ENCODE measurements at regions not wholly inside any gene's neighbourhood (a gene's known extent, or its start where the extent isn't known, plus 50 kb on each side); places are given as distances from the start of the nearest gene placed in this dataset.

DNA sequence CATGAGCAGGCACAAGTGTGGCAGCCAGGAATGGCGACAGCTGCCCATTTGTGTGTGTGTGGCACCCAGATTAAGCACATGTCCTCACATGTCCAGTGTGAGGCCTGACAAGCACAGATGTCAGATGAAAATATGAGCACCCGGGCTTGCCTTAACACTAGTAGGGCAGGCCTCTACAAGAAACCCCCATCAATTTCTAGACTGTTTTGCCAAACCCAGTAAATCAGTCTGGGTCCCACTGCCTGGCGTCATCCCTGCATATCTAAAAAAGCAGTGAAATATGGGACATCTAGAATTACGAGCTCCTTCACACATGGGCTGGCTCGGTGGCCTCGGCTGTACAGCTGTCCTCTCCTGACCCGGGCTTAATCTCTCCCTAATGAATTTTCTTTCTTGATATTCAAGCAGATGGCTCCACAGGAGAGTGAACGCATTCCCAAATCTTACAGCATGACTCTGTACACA is 432.7 kb downstream of the FOXO1 start:
- DNase-seq: no peak

DNA sequence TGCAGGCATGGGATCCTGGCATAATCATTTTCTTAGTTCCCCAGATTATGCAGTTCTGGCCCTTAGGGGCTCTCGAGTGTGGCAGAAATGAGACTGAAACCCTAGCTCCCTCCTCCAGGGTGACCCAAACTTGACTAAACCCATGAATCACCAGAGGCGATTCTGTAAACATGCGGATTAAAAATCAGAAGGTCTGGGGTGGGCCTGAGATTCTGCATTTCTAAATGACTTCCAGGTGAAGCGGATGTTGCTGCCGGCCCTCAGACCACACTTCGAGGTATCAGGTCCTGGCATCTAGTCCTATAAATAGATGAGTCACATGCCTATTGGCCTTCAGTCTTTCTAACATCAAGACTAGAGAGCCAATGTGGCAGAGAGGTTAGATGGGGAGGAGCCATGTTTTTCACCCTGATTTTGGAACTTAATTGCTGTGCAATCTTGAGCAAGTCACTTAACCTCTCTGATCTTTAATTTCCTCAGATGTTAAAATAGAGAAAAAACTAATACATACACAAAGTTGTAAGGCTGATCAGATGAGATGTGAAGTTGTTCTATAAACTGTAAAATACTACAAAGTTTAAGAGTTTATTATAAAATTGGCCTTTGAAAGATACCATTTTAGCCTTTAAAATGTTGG is 431.2 kb downstream of the FOXO1 start:
- DNase-seq: no peak

DNA sequence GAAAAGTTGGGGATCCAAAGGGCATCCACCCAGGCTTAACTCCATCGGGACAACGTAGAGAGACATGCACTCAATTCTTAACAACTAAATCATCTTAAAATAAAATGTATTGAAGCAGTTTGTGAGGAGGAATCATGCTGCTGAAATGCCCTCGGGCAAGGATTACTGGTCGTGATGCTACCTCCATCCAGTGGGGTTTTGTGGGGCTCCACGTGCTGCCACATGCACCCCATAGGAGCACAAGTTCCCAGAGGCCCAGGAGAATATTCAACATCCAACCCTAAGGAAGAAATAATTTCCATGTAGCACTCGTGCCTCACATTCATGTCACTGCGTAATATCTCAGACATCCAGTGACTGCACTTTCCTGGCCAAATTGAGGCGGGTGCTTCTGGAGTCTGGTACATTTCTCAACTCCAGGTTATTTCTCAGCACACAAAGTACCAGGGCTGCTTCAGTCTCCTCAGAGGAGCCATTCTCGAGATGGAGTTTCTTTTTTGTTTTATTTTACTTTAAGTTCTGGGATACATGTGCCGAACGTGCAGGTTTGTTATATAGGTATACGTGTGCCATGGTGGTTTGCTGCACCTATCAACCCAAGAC is 429.8 kb downstream of the FOXO1 start:
- no peak for DNase-seq

DNA sequence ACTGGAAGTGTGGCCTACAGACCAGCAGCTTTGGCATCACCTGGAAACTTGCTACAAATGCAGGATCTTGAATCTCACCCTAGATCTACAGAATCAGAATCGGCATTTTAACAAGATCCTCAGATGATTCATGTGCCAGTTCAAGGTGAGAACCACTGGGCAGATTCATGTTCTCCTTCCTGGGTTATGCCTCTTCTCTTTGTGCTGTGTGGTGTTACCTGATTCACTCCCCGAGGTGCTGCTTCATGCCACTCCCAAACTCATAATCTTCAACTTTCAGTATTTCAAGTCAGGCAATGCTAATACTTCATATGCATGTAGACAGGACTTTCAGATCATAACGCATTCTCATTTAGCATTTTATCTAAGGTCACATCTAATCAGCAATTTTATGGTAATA is 427.7 kb downstream of the FOXO1 start:
- no peak for DNase-seq

DNA sequence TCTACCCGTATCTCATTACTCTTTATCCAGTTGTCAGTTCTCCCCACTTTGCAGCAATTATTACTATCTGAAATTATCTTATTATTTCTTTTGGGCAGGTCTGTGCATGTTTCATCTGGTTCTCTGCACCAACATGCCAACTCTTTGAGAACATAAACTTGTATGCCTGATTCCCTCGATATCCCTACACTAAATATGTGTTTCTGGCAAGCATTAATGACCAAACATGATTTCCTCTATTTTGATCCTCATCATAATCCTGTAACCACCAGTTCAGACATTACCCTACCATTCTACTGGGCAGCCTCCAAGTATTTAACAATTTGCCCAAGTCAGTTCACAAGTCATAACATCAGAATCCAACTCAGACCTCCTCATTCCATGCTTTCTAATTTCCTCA is 426.1 kb downstream of the FOXO1 start:
- DNase-seq: no peak

DNA sequence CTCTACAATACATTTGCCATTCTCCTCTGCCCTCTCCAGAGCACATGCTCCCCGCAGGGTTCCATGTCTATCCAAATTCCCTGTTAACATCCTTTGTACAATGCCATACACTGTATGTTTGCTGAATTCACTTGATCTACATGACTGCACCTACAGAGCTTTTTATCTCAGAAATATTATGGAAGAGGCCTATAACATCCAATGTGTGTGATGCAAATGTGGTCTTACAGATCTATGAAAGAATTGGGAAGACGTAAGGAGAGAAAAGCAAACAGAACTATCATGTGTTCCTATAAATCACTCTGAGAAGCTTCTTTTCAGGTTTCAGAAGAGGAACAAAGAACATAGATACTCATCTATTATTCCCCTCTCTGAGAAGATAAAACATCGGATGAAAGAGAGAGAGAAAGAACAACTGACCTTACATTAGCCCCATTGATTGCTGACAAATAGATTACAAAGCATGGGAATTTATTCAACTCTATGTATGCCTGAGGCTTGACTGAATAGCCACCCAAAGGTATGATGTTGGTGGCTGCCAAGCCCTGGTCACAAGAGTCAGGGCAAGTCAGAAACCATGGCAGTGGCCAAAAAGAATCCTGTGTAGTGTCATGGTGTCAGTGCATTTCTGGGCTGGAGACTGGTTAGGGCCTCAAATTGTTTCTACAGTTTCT is 425.2 kb downstream of the FOXO1 start:
- DNase-seq: no peak

DNA sequence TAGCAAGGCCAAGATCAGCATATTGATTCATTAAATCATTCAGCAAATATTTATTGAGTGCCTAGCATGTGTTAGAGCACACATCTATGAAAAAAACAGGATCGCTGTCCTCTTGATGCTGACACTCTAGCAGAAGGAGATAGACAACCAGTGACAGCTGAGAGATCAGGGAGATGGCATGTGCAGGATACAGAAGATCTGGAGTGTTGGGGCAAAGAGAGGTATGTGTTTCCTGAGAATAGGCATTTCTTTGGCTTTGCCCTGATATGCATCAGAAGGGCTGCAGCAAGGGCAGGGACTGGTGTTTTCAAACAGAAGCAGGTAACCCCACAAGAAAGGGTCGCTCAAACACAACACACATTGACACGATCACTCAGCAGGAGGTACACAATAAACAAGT is 423.4 kb downstream of the FOXO1 start:
- no peak for DNase-seq

DNA sequence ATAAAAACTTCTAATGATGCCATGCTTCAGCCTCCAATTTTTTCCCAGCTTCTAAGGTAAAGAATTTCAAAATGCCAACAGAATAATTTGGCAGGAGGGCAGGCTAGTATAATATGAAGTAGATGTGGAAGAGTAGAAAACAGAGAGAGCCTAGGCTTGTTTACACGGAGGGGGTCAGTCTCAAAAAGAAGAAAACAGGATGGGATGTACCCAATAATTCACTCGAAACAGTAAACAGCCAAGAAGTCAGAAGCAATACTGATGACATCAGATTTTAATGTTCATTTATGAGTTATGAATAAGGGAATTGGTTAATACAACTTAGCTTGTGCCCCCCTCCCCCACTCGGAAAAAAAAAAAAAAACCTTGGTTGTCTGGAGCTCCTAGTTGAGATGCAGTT is 422.5 kb downstream of the FOXO1 start:
- no peak for DNase-seq

DNA sequence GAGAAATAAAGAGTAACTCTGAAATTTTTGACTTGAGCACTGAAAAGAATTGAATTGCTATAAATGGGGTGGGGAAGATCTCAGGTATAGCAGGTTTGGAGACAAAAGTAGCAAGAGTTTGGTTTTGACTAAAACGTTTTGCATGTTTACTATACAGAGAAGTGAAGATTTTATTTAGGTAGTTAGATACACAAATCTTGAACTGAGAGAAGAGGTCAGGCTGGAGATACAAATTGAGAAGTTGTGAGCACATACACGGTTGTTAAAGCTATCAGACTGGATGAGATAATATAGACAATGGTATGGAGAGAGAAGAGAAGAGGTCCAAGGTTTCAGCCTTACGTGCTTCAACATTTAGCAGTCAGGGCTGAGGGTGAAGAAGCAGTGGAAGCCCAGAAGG is 420.9 kb downstream of the FOXO1 start:
- DNase-seq: no peak

DNA sequence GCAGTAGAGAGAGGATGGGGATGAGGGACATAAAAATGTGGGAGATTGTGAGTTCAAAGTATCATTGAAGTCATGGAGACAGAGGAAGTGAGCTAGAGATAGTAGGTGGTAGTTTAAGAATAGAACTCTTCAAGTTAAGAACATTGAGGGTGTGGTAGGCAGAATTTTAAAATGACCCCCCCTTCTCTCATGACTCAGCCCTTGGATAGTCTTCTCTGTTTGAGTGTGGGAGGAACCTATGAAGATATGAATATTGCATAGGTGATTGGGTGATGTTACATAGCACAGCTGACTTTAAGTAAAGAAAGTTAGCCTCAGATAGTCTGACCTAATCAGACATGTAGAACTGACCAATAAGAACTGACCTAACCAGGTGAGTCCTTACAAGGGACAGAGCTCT is 418.6 kb downstream of the FOXO1 start:
- no peak for DNase-seq

DNA sequence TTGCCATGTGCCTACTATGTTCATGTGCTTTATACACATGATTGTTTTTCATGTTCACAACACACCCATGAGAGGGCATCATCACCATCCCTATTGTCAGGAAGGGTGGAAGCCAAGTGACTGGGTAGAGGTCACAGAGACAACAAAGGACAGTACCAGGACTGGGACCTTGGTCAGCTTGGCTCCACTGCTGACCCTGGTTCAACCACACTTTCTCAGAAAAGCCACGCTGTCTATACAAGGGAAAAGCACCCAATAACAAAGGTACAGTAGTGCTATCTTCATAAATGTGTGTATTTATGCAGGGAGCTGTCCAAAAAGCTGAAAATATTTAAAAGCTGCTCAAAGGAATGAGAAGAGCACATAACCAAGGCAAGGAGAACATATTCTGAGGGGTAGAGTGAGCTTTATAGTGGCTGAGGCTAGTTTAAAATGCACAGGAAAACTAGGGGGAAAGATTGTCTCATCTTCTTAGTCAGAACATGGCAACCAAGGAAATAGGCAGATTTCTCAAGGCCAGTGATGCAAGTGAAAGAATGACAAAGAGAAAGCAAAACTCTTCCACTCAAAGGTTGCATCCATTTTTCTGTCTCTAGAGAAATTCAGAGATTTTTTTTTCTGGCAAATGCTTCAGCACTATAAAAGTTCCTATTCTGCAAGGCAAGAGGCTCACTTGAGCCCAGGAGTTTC is 415.0 kb downstream of the FOXO1 start:
- DNase-seq: no peak

DNA sequence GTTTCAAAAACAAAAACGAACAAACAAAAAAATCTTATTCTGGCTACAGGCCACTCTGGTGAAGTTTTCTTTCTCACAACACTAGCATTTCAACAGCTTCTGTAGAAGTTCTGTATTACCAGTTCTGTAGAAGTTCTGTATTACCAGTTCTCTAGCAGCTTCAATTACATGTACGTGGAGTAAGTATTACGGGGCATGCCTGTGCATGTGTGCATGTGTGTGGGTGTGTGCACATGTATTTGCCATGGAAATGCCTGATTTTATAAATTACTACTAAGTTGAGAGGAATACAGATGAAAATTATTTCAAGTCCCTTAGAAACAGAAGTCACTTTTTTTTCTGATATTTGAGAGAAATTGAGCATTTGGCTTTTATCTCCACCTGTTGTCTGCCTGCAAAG is 414.2 kb downstream of the FOXO1 start:
- no peak for DNase-seq

DNA sequence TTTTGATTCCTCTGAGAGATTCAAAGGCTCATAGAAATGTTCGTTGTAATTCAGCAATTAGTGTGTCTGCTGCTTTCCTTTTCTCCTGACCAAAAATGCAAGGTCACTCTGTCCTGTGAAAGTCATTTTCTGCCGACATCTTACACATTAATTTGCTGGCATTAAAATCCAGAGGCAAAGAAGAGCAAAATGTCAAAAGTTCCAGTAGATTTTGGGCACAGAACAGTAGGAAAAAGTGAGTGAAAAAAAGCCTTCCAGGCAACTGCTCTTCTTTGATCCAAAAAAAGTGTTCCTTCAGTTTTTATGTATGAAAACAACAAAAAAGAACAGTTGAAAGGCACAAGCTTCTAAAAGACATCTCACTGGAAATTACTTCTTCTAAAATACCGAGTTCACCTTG is 413.8 kb downstream of the FOXO1 start:
- DNase-seq: no peak

DNA sequence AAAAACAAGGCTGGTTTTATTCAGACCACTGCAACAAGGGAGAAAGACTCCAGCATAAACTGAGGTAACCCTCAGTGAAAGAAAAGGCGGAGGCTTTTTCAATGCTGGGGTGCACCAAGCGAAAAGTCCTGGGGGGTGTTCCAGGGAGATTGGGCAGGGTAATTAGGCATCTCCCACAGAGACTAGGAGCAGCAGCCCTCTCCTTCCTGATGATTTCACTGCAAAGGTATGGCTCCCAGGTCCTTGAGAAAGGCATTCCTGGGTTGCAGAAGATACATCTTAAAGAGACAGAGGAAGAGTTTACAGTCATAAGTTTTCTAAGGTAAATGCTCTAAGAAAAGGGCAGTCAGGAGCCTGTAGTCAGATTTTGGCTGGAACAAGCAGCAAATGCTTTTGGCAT is 412.0 kb downstream of the FOXO1 start:
- no peak for DNase-seq

DNA sequence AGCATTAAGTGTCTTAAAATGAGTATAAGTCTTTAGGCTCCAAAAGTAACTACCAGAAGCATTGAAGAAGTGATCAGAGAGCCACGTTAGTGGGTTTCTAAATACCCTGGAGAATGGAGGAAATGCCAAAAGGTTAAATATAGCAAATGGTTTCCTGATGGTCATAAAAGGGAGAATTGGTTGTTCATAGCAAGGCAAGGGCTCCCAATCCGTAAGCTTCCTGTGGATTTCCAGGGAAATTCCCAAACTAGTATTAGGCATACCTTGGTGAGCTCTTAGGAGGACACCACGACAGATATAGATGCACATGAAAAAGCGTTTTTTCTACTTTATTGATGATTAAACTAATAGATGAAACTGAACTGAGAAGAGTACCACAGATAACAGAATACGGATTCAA is 410.9 kb downstream of the FOXO1 start:
- DNase-seq: no peak

DNA sequence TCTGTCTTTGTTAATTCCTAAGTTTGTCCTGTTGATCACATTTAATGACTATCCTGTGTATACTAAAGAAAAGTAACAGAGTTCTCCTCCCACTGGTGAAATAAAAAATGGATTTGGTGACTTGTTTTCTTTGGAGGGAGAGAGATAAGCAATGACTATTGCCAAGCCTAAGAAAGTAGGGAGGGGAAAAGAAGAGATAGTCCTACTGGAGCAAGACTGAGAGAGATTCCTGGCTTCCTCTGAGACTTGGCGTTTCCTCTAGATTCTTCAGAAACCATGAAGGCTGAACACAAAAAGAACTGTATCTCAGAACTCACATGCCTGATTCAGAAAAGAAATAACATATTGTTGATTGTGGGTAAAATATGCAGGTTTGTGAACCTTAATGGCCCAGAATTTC is 406.5 kb downstream of the FOXO1 start:
- DNase-seq: no peak

DNA sequence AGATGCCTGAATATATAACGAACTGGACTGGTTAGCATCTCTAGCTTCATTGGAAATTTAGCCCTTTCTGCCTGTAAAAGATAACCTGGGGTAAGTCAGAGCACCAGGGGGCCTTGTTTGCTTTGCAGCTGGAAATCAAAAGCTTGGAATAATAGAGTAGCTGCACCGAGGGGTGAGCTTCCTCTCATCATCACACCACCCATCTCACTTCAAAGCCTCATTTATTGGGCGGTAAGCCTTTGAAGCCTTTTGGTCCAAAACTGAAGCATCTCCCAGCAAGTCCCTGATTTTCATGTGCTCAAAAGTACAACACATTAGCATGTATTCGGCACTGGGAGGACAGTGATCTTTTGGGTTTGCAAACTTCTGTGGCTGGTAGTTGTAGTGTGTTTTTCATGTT is 405.1 kb downstream of the FOXO1 start:
- no peak for DNase-seq

DNA sequence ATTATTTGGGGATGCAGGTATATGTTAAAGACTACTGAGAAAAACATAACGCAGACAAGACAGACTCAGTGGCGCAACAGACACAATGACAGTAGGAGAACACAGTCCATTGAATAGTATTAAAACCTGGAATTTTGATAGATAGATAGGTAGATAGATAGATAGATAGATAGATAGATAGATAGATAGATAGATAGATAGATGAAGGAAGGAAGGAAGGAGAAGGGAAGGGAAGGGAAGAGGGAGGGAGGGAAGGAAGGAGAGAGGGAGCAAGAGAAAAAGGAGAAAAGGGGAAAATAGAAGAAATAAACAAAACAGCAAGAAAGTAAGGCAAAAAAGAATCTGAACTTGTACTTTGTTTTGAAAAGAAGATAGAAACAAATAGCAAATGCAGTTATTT is 404.5 kb downstream of the FOXO1 start:
- no peak for DNase-seq

DNA sequence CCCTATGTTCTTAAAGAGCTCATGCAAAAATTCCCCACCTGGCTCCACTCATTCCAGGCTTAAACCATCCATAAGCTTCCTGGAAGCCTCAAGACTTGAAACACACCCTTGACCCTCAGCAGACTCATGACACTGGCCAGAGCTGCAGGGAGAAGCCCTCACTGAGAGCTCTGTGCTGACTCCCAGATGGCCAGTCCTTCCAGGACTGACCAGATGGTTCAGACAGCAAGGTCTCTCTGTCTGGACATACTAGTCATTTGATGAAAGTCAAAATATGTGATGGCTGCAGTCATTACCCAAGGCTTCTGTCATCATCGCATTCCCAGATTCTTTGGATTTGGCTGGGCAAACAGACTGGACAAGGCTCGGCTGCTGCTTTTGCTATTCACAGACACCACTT is 397.4 kb downstream of the FOXO1 start:
- no peak for DNase-seq

DNA sequence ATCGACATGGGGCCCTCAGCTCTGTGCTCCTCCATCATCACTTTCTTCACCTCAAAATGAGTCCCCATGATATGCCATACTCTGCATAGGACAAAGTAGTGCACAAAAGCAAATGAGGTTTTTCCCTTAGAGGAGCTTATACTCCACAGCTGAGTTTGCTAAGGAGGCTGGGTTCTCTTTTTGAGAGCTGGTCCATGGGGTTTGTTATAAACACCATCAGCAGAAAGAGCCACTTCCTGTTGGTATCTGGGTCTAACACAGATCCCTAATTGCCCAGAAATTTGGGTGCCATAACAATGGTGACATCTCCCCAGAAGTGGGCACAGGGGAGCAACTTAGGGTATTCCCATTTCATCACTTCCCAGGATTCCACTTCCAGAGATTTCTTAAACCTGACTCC is 395.7 kb downstream of the FOXO1 start:
- no peak for DNase-seq

DNA sequence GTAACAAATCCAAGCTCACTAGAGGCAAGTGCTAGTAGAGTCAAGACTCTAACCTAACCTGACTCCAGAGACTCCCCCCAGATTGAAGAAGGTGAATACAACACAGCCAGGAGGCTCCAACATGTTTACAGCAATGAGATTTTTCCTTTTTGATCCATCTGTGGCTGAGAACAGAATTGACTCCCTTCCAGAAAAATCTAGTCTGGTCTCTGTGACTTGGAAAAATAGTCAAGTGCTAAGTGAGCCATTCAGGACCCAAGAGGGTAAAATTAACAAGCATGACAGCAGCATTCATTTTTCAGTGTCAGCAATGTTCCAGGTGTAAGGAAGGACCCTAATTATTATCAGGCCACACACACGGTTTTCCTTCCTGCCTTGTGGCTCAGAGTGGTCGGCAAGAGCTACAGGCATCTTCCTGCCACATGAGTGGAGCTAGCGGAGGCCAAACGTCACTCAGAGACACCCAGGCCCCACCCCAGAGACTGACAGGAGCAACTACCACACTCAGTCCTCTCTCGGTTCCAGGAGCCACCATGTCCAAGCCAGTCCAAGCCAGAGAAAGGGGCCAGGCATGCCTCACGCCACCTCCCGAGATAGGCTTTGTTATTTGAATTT is 395.1 kb downstream of the FOXO1 start:
- no peak for DNase-seq

DNA sequence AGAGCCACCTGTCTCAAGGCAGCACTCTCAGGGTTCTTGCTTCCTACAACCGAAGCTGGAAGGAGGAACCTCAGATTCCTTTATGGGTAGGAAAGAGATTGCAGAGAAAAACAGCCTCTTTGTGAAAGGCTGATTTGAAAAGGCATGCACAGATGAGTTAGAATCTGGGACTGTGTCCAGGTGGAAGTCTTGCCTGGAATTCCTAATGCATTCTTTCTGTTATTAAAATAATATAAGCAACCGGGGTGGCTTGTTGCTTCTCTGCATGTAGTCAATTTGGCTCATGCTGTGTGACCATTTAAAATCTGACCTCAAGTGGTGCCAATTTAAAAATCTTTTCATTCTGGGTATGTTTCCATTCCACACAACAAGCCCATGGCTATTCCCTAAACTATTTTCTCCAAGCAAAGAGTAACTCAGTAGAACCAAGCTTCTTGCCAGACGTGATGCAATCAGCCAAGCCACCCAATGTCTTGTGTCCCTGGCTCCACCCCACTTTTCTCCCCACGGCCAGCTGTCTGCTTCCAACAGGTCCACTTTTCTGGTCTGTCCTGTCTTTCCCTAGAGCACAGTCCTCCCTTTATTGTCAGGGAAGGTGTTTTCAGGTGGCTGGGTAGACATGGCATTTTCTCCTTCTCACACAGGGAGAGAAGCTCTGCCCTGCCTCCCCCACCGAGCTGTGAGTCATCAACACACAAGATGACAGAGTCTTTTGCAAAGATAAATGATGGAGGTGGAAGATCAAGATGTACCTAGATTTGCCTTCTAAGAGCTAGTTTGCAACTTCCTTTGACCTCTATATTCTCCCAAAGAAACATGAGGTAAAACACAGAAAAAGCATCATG is 394.3 kb downstream of the FOXO1 start:
- DNase-seq: no peak

DNA sequence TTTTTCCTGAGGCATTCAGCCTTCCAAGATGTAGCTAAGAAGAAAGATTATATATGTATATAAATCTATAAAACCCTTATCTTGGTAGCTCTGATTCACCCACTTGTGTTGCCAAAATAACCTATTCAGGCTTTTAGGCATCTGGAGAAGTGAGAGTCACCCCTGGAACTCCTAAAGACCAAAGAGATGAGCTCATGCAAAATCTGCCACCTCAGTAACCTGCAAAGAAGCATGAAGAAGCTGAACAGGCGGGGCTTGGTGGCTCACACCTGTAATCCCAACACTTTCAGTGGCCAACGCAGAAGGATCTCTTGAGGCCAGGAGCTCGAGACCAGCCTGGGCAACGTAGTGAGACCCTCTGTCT is 393.7 kb downstream of the FOXO1 start:
- no peak for DNase-seq

All from hematopoietic multipotent progenitor cell treated with erythropoietin and hydrocortisone succinate and interleukin-3 and kit ligand, for 8 days (in vitro differentiated cells).